Thyroid gland (tissue), 4 donors: ENCODE measurements at regions not wholly inside any gene's neighbourhood (a gene's known extent, or its start where the extent isn't known, plus 50 kb on each side); places are given as distances from the start of the nearest gene placed in this dataset.

Experiments used
- DNase-seq, 2 donors: peaks; one replicate each; pipeline ENCODE4 v3.0.0-alpha.2; 2019
- H3K27ac ChIP-seq, 3 donors: fragments of 200-600 bp; sonication (generic); 1 replicate in 2 of 3; 2 replicates in 1 of 3; pipeline ENCODE4 v1.5.1; 2016 to 2019; ENCODE audit warnings: mild to moderate bottlenecking in 1 of 3, moderate library complexity in 1 of 3
- H3K27me3 ChIP-seq: fragments of 200-600 bp; sonication (generic); one replicate; pipeline ENCODE4 v1.5.1; 2019
- H3K36me3 ChIP-seq, 2 donors: fragments of 200-600 bp; sonication (generic); one replicate each; pipeline ENCODE4 v1.5.1; 2016 to 2019
- H3K4me1 ChIP-seq, 2 donors: fragments of 200-600 bp; sonication (generic); one replicate each; pipeline ENCODE4 v1.5.1; 2017 to 2019
- H3K4me3 ChIP-seq, 3 donors: fragments of 200-600 bp; sonication (generic); replicated peaks in 1 of 3; 1 replicate in 2 of 3; 2 replicates in 1 of 3; pipeline ENCODE4 v1.5.1; 2016; ENCODE audit warnings: mild to moderate bottlenecking in 1 of 3
- H3K9me3 ChIP-seq: fragments of 200-600 bp; sonication (generic); one replicate; pipeline ENCODE4 v1.5.1; 2017
- CTCF ChIP-seq, 6 experiments: fragments of 200-600 bp in 3 of 6; fragments of 450-650 bp in 3 of 6; sonication (generic) in 3 of 6; IDR thresholded peaks; one replicate each; pipeline ENCODE4 v1.5.1; 2016 to 2019; ENCODE audit warnings: antibody characterized with exemption in 6 of 6, mild to moderate bottlenecking in 2 of 6, inconsistent platforms in 1 of 6, moderate library complexity in 1 of 6
- POLR2A ChIP-seq, 2 donors: fragments of 450-650 bp; IDR thresholded peaks; one replicate each; pipeline ENCODE4 v1.6.1; 2017; ENCODE audit warnings: antibody characterized with exemption in 2 of 2, mild to moderate bottlenecking in 2 of 2, moderate library complexity in 1 of 2
- WGBS, 2 donors: methylation state at CpG; one replicate each; pipeline ENCODE4 v1.1.5; 2017; 5-methylcytosine and 5-hydroxymethylcytosine counted together
- intact Hi-C: fragments of 100-400 bp; cut with DNase I; formaldehyde crosslinking; loops from one replicate; pipeline ENCODE4 v1.15.1; 2023

GRCh38 chr4:176971576-176972115 is 178.9 kb upstream of the VEGFC start:
- DNase-seq: no peak
- TF ChIP-seq CTCF (IDR thresholded peaks at IDR 0.05) (no peak), POLR2A (IDR thresholded peaks at IDR 0.05) (no peak)
- intact Hi-C loops: no loop called here
- Histone ChIP-seq H3K27me3 (no peaks in the 10 kb centered on the region), H3K9me3 (no peaks in the 10 kb centered on the region), H3K4me3 (no peak overlapping the region), H3K36me3 (no peaks in the 10 kb centered on the region), H3K27ac (no peak overlapping the region), H3K4me1 (no peaks in the 10 kb centered on the region)
- WGBS, 2 donors: 75 to 85% methylated on average over 7 of the region's 7 CpGs

DNA sequence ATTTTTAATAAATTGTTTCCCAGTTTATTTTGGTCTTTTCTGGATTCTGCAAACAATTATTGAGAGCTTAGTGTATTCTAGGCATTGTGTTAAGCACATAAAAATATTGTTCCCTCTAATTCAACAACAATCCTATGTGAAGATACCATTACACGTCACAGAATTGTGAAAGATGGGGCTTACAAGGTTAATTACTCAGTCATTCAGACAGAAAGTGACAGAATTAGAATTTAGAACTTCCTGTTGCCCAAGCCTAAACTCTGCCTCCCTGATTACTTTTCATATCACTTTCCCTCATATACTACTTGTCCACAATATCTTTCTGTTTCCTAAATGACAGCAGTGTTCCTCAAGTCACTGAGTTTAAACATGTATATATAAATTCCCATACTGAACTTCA is 186.7 kb upstream of the VEGFC start:
- H3K36me3 ChIP-seq: no peaks in the 10 kb centered on the region
- no peaks in the 10 kb centered on the region for H3K9me3 ChIP-seq
- no peaks in the 10 kb centered on the region for H3K27me3 ChIP-seq
- no peaks in the 10 kb centered on the region for H3K4me1 ChIP-seq
- WGBS, 2 donors: 88 to 90% methylated on average over 1 of the region's 1 CpG
- H3K4me3 ChIP-seq: no peak overlapping the region
- intact Hi-C loops: no loop called here
- TF ChIP-seq POLR2A (IDR thresholded peaks at IDR 0.05) (no peak), CTCF (IDR thresholded peaks at IDR 0.05) (no peak)
- H3K27ac ChIP-seq: no peak overlapping the region
- DNase-seq: no peak

DNA sequence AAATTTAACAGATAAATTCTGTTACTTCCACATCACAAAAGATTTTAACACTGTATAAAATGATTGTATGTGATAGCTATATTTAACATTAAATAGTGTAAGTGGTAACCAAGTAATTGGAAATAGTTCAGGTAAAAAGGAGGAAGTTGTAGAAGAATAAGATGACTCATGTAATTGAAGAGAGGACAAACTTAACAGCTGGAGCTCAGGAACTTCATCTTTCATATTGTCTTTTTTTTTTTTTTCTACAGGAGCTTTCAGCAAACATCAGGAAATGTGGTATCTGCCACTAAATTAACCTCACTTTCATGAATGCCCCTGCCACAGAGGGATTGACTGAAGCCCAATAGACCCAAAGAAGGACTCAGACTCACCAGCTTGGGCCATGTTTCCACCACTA is 188.4 kb upstream of the VEGFC start:
- Histone ChIP-seq H3K27ac (no peak overlapping the region), H3K4me3 (no peak overlapping the region), H3K27me3 (no peaks in the 10 kb centered on the region), H3K9me3 (no peaks in the 10 kb centered on the region), H3K36me3 (no peaks in the 10 kb centered on the region), H3K4me1 (no peaks in the 10 kb centered on the region)
- intact Hi-C loops: no loop called here
- no peak for DNase-seq
- no peak for TF ChIP-seq CTCF (IDR thresholded peaks at IDR 0.05)
- no peak for TF ChIP-seq POLR2A (IDR thresholded peaks at IDR 0.05)

- Histone ChIP-seq H3K9me3 (no peaks in the 10 kb centered on the region), H3K27ac (no peak overlapping the region), H3K4me1 (no peaks in the 10 kb centered on the region), H3K4me3 (no peak overlapping the region), H3K36me3 (no peaks in the 10 kb centered on the region), H3K27me3 (no peaks in the 10 kb centered on the region)
- DNase-seq: no peak
- no peak for TF ChIP-seq CTCF (IDR thresholded peaks at IDR 0.05)
- no peak for TF ChIP-seq POLR2A (IDR thresholded peaks at IDR 0.05)
- intact Hi-C loops: no loop called here
- WGBS, 2 donors: 82 to 96% methylated on average over 2 of the region's 2 CpGs
Observed at GRCh38 chr4:176981551-176981950, 188.8 kb upstream of the VEGFC start.

GRCh38 chr4:176988226-176988625 is 195.5 kb upstream of the VEGFC start:
- Histone ChIP-seq H3K36me3 (no peaks in the 10 kb centered on the region), H3K4me3 (no peak overlapping the region), H3K9me3 (no peaks in the 10 kb centered on the region), H3K27me3 (no peaks in the 10 kb centered on the region), H3K4me1 (no peaks in the 10 kb centered on the region), H3K27ac (no peak overlapping the region)
- TF ChIP-seq POLR2A (IDR thresholded peaks at IDR 0.05): no peak
- TF ChIP-seq CTCF (IDR thresholded peaks at IDR 0.05): no peak
- DNase-seq: no peak
- intact Hi-C loops: no loop called here
- 59 to 75% methylated on average over 1 of the region's 1 CpG for WGBS, 2 donors
